NT2/D1 (cell line): ENCODE measurements at regions not wholly inside any gene's neighbourhood (a gene's known extent, or its start where the extent isn't known, plus 50 kb on each side); places are given as distances from the start of the nearest gene placed in this dataset.

ENCODE experiments used
- SUZ12 ChIP-seq: IDR thresholded peaks from 2 replicates; pipeline ENCODE4 v1.6.1; 2011; ENCODE audit not compliant: insufficient read length, insufficient read depth; ENCODE audit errors: extremely low read depth
- YY1 ChIP-seq: IDR thresholded peaks from 2 replicates; pipeline ENCODE4 v1.6.1; 2011; ENCODE audit not compliant: insufficient read length, insufficient read depth
- ZNF274 ChIP-seq: IDR thresholded peaks from 2 replicates; pipeline ENCODE4 v1.6.1; 2011; ENCODE audit warnings: mild to moderate bottlenecking, low read depth, low read length

- no peak for TF ChIP-seq YY1
- TF ChIP-seq ZNF274, result no peak
- no peak for TF ChIP-seq SUZ12
Observed at GRCh38 chr16:89038811-89039735, 54.6 kb upstream of the ACSF3 start.
